Panc1 (cell line): ENCODE measurements at regions not wholly inside any gene's neighbourhood (a gene's known extent, or its start where the extent isn't known, plus 50 kb on each side); places are given as distances from the start of the nearest gene placed in this dataset.
"Not testable (repeated sequence)": the region's sequence is repeated elsewhere in the genome, so short reads cannot be mapped to it uniquely, and the experiment has no call there.

Experiments used
- POLR2AphosphoS5 ChIP-seq: IDR thresholded peaks from 2 replicates; pipeline ENCODE4 v1.6.1; 2012; ENCODE audit warnings: mild to moderate bottlenecking, low read depth, low read length, moderate library complexity
- SIN3A ChIP-seq: IDR thresholded peaks from 2 replicates; pipeline ENCODE4 v1.6.1; 2012; ENCODE audit warnings: low read depth, mild to moderate bottlenecking, low read length, moderate library complexity, borderline replicate concordance; ENCODE audit not compliant: insufficient read depth
- TF ChIP-seq, protein P1 (sequence below): fragments of 450-650 bp; IDR thresholded peaks from 2 replicates; pipeline ENCODE4 v1.5.1; 2017; ENCODE audit warnings: mild to moderate bottlenecking
- TF ChIP-seq, protein P2 (sequence below), 2 experiments: IDR thresholded peaks; 2 replicates each; pipeline ENCODE4 v1.6.1; 2011 to 2012; ENCODE audit warnings: low read depth in 2 of 2, control low read depth in 1 of 2, low read length in 1 of 2, mild to moderate bottlenecking in 1 of 2, moderate library complexity in 1 of 2; ENCODE audit not compliant: insufficient read depth in 1 of 2

DNA sequence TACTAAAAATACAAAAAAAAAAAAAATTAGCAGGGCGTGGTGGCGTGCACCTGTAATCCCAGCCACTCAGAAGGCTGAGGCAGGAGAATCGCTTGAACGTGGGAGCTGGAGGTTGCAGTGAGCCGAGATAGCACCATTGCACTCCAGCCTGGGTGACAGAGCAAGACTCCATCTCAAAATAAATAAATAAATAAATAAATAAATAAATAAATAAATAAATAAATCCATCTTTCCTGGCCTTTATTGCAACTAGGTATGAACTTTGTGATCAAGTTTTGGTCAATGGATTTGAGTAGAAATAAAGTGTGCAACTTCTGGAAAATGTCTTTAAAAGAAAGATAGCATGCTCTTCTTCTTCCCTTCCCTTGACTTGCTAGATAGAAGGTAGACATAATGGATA, 69.6 kb upstream of the LRFN2 start:
- TF ChIP-seq, protein P1, sequence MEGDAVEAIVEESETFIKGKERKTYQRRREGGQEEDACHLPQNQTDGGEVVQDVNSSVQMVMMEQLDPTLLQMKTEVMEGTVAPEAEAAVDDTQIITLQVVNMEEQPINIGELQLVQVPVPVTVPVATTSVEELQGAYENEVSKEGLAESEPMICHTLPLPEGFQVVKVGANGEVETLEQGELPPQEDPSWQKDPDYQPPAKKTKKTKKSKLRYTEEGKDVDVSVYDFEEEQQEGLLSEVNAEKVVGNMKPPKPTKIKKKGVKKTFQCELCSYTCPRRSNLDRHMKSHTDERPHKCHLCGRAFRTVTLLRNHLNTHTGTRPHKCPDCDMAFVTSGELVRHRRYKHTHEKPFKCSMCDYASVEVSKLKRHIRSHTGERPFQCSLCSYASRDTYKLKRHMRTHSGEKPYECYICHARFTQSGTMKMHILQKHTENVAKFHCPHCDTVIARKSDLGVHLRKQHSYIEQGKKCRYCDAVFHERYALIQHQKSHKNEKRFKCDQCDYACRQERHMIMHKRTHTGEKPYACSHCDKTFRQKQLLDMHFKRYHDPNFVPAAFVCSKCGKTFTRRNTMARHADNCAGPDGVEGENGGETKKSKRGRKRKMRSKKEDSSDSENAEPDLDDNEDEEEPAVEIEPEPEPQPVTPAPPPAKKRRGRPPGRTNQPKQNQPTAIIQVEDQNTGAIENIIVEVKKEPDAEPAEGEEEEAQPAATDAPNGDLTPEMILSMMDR, result not testable (repeated sequence)
- TF ChIP-seq, protein P2, sequence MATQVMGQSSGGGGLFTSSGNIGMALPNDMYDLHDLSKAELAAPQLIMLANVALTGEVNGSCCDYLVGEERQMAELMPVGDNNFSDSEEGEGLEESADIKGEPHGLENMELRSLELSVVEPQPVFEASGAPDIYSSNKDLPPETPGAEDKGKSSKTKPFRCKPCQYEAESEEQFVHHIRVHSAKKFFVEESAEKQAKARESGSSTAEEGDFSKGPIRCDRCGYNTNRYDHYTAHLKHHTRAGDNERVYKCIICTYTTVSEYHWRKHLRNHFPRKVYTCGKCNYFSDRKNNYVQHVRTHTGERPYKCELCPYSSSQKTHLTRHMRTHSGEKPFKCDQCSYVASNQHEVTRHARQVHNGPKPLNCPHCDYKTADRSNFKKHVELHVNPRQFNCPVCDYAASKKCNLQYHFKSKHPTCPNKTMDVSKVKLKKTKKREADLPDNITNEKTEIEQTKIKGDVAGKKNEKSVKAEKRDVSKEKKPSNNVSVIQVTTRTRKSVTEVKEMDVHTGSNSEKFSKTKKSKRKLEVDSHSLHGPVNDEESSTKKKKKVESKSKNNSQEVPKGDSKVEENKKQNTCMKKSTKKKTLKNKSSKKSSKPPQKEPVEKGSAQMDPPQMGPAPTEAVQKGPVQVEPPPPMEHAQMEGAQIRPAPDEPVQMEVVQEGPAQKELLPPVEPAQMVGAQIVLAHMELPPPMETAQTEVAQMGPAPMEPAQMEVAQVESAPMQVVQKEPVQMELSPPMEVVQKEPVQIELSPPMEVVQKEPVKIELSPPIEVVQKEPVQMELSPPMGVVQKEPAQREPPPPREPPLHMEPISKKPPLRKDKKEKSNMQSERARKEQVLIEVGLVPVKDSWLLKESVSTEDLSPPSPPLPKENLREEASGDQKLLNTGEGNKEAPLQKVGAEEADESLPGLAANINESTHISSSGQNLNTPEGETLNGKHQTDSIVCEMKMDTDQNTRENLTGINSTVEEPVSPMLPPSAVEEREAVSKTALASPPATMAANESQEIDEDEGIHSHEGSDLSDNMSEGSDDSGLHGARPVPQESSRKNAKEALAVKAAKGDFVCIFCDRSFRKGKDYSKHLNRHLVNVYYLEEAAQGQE (IDR thresholded peaks at IDR 0.05; ENCODE audit: insufficient read depth in 1 of 2, low read depth in 2 of 2, low read length in 1 of 2), result not testable (repeated sequence)
- not testable (repeated sequence) for TF ChIP-seq SIN3A, POLR2AphosphoS5
